ENCODE measurements at regions not wholly inside any gene's neighbourhood (a gene's known extent, or its start where the extent isn't known, plus 50 kb on each side); places are given as distances from the start of the nearest gene placed in this dataset.

- ATAC-seq: peak; percentile 88
- TF ChIP-seq CSDC2 (CRISPR knock-in tag; IDR thresholded peaks at IDR 0.05) (0 out of 2 replicates have a peak, but pooled peaks have one; percentile 20), ZFP3 (CRISPR knock-in tag; IDR thresholded peaks at IDR 0.05) (peak; percentile 38; the same call in 1 of the 2 replicates), ZNF565 (CRISPR knock-in tag; conservative IDR thresholded peaks at IDR 0.05; ENCODE audit: low read depth) (no peak), SNAI2 (CRISPR knock-in tag; IDR thresholded peaks at IDR 0.05) (peak; percentile 6; the same call in 1 of the 2 replicates), ISL1 (CRISPR knock-in tag; IDR thresholded peaks at IDR 0.05) (peak; percentile 55)
Observed at GRCh38 chr2:64273524-64274398, 129.5 kb upstream of the PELI1 start.

- no peak for ATAC-seq
- TF ChIP-seq CSRNP3 (CRISPR knock-in tag; IDR thresholded peaks at IDR 0.05) (no peak), ZNF8 (CRISPR knock-in tag; IDR thresholded peaks at IDR 0.05) (no peak), RARB (CRISPR knock-in tag; IDR thresholded peaks at IDR 0.05) (no peak), TOX (CRISPR knock-in tag; IDR thresholded peaks at IDR 0.05; ENCODE audit: borderline replicate concordance) (no peak), BACH2 (CRISPR knock-in tag; IDR thresholded peaks at IDR 0.05; ENCODE audit: borderline replicate concordance) (no peak), PPARA (CRISPR knock-in tag; IDR thresholded peaks at IDR 0.05; ENCODE audit: borderline replicate concordance) (no peak), SNAI2 (CRISPR knock-in tag; IDR thresholded peaks at IDR 0.05) (no peak), ISL1 (CRISPR knock-in tag; IDR thresholded peaks at IDR 0.05) (peak; percentile 93), PATZ1 (CRISPR knock-in tag; IDR thresholded peaks at IDR 0.05; ENCODE audit: borderline replicate concordance) (no peak), ESRRG (CRISPR knock-in tag; IDR thresholded peaks at IDR 0.05) (no peak), OSR1 (CRISPR knock-in tag; IDR thresholded peaks at IDR 0.05) (no peak), ZNF70 (CRISPR knock-in tag; IDR thresholded peaks at IDR 0.05) (no peak), ZFP3 (CRISPR knock-in tag; IDR thresholded peaks at IDR 0.05) (no peak), GLIS3 (CRISPR knock-in tag; IDR thresholded peaks at IDR 0.05) (no peak), ZC3H10 (CRISPR knock-in tag; IDR thresholded peaks at IDR 0.05) (no peak), ARNTL (CRISPR knock-in tag; IDR thresholded peaks at IDR 0.05; ENCODE audit: borderline replicate concordance, low read depth) (no peak), POU6F1 (CRISPR knock-in tag; IDR thresholded peaks at IDR 0.05; ENCODE audit: borderline replicate concordance, low read depth) (no peak), TCF4 (CRISPR knock-in tag; IDR thresholded peaks at IDR 0.05; ENCODE audit: borderline replicate concordance) (peak; percentile 12; the same call in 1 of the 2 replicates), ZNF565 (CRISPR knock-in tag; conservative IDR thresholded peaks at IDR 0.05; ENCODE audit: low read depth) (no peak), CSDC2 (CRISPR knock-in tag; IDR thresholded peaks at IDR 0.05) (no peak), ZFP30 (CRISPR knock-in tag; IDR thresholded peaks at IDR 0.05) (no peak)
- TF ChIP-seq, protein P1, sequence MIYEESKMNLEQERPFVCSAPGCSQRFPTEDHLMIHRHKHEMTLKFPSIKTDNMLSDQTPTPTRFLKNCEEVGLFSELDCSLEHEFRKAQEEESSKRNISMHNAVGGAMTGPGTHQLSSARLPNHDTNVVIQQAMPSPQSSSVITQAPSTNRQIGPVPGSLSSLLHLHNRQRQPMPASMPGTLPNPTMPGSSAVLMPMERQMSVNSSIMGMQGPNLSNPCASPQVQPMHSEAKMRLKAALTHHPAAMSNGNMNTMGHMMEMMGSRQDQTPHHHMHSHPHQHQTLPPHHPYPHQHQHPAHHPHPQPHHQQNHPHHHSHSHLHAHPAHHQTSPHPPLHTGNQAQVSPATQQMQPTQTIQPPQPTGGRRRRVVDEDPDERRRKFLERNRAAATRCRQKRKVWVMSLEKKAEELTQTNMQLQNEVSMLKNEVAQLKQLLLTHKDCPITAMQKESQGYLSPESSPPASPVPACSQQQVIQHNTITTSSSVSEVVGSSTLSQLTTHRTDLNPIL (CRISPR knock-in tag; IDR thresholded peaks at IDR 0.05; ENCODE audit: low read depth): peak; percentile 70; the same call in 1 of the 2 replicates
- TF ChIP-seq, protein P2, sequence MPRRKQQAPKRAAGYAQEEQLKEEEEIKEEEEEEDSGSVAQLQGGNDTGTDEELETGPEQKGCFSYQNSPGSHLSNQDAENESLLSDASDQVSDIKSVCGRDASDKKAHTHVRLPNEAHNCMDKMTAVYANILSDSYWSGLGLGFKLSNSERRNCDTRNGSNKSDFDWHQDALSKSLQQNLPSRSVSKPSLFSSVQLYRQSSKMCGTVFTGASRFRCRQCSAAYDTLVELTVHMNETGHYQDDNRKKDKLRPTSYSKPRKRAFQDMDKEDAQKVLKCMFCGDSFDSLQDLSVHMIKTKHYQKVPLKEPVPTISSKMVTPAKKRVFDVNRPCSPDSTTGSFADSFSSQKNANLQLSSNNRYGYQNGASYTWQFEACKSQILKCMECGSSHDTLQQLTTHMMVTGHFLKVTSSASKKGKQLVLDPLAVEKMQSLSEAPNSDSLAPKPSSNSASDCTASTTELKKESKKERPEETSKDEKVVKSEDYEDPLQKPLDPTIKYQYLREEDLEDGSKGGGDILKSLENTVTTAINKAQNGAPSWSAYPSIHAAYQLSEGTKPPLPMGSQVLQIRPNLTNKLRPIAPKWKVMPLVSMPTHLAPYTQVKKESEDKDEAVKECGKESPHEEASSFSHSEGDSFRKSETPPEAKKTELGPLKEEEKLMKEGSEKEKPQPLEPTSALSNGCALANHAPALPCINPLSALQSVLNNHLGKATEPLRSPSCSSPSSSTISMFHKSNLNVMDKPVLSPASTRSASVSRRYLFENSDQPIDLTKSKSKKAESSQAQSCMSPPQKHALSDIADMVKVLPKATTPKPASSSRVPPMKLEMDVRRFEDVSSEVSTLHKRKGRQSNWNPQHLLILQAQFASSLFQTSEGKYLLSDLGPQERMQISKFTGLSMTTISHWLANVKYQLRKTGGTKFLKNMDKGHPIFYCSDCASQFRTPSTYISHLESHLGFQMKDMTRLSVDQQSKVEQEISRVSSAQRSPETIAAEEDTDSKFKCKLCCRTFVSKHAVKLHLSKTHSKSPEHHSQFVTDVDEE (CRISPR knock-in tag; IDR thresholded peaks at IDR 0.05): no peak; the same call in 1 of the 2 replicates
Observed at GRCh38 chr2:64274399-64275173, 130.4 kb upstream of the PELI1 start.

Measured in SK-N-SH treated with all-trans-retinoic acid at 6 μM for 48 hours (cell line).